ENCODE measurements at regions not wholly inside any gene's neighbourhood (a gene's known extent, or its start where the extent isn't known, plus 50 kb on each side); places are given as distances from the start of the nearest gene placed in this dataset.

DNA sequence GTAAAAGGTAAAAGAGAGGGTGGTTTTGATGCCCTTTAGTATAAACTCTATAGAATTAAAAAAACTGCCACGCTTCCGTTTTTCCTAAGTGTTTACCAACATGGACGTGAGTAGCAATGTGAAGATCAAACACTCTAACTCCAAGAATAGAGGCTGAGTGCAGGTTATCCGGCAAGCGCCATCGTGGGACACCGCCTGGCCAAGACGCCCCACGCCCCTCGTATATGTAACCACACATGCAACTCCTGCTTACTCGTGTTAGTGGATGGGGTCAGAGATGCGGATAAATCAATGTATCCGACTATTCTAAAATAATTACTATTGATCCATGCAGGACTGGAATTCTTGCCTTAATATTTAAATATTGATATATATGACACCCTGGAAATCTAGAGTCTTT, 741.3 kb downstream of the GALR1 start:
- Histone ChIP-seq H3K27ac (ENCODE audit: low read depth in 2 of 2, low read length in 1 of 2) (no peak overlapping the region), H3K4me3 (ENCODE audit: low read depth in 1 of 2, low read length in 2 of 2) (no peak overlapping the region), H3K9me3 (ENCODE audit: control insufficient read depth in 2 of 2, insufficient read depth in 1 of 2, low read depth in 1 of 2, low read length in 1 of 2) (peaks cover 0 to 2% of the 10 kb centered on the region in 2 donors), H3K36me3 (ENCODE audit: control insufficient read depth in 2 of 2, insufficient read depth in 2 of 2, low read length in 1 of 2) (no peaks in the 10 kb centered on the region), H3K4me1 (ENCODE audit: control insufficient read depth in 2 of 2, insufficient read depth in 2 of 2, low read length in 1 of 2) (no peaks in the 10 kb centered on the region), H3K27me3 (ENCODE audit: control insufficient read depth in 1 of 2, insufficient read depth in 2 of 2, low read length in 2 of 2) (no peaks in the 10 kb centered on the region)
- 90 to 95% methylated on average over 13 of the region's 13 CpGs for WGBS, 2 donors

DNA sequence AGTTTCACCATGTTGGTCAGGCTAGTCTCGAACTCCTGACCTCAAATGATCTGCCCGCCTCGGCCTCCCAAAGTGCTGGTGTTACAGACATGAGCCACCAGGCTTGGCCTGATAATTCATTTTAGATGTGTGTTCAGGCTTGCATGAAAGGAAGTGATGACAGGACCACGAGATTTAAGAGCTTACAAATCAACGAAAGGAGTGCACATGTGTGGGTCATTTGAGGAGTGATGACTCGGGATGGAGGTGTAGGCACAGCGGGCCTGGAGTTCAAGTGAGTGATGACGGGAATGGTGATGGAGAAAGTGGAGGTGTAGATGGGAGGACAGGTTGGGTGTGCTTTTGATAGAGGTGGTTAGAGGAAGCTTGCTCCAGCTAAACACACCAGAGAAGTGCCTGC, 742.4 kb downstream of the GALR1 start:
- H3K4me1 ChIP-seq (ENCODE audit: control insufficient read depth in 2 of 2, insufficient read depth in 2 of 2, low read length in 1 of 2) = no peaks in the 10 kb centered on the region
- H3K27ac ChIP-seq (ENCODE audit: low read depth in 2 of 2, low read length in 1 of 2) = no peak overlapping the region
- H3K9me3 ChIP-seq (ENCODE audit: control insufficient read depth in 2 of 2, insufficient read depth in 1 of 2, low read depth in 1 of 2, low read length in 1 of 2) = peaks cover 0 to 2% of the 10 kb centered on the region in 2 donors
- H3K36me3 ChIP-seq (ENCODE audit: control insufficient read depth in 2 of 2, insufficient read depth in 2 of 2, low read length in 1 of 2) = no peaks in the 10 kb centered on the region
- 85 to 86% methylated on average over 8 of the region's 8 CpGs for WGBS, 2 donors
- no peak overlapping the region for H3K4me3 ChIP-seq (ENCODE audit: low read depth in 1 of 2, low read length in 2 of 2)
- no peaks in the 10 kb centered on the region for H3K27me3 ChIP-seq (ENCODE audit: control insufficient read depth in 1 of 2, insufficient read depth in 2 of 2, low read length in 2 of 2)

DNA sequence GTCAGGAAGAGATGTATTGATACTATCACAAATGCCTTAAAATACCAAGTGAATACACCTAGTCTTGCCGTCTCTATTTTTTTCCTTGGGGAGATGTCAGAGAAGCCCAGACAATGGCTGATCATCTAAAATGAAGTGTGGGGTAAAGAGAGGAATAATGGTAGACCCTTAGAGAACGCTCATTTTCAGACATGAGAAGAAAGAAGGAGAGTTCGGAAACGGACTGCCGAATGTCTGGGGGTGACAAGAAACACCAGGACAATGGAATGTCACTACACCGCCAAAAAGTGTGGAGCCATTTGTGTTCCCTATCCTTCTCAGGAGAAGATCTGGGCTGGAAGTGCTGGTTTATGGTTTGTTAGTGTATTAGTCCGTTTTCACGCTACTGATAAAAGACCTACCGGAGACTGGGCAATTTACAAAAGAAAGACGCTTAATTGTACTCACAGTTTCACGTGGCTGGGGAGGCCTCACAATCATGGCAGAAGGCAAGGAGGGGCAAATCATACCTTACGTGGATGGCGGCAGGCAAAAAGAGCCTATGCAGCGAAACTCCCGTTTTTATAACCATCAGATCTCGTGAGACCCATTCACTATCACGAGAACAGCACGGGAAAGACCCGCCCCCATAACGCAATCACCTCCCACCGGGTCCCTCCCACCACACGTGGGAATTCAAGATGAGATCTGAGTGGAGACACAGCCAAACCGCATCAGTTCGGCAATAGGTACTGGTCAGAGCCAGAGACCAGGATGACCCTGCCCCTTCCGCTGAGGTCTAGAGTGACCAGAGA, 743.7 kb downstream of the GALR1 start:
- no peaks in the 10 kb centered on the region for H3K27me3 ChIP-seq (ENCODE audit: control insufficient read depth in 1 of 2, insufficient read depth in 2 of 2, low read length in 2 of 2)
- WGBS, 2 donors = 89 to 91% methylated on average over 24 to 25 of the region's 25 CpGs
- peaks cover 0 to 2% of the 10 kb centered on the region in 2 donors for H3K9me3 ChIP-seq (ENCODE audit: control insufficient read depth in 2 of 2, insufficient read depth in 1 of 2, low read depth in 1 of 2, low read length in 1 of 2)
- H3K27ac ChIP-seq (ENCODE audit: low read depth in 2 of 2, low read length in 1 of 2) = no peak overlapping the region
- H3K36me3 ChIP-seq (ENCODE audit: control insufficient read depth in 2 of 2, insufficient read depth in 2 of 2, low read length in 1 of 2) = no peaks in the 10 kb centered on the region
- no peak overlapping the region for H3K4me3 ChIP-seq (ENCODE audit: low read depth in 1 of 2, low read length in 2 of 2)
- H3K4me1 ChIP-seq (ENCODE audit: control insufficient read depth in 2 of 2, insufficient read depth in 2 of 2, low read length in 1 of 2) = no peaks in the 10 kb centered on the region

DNA sequence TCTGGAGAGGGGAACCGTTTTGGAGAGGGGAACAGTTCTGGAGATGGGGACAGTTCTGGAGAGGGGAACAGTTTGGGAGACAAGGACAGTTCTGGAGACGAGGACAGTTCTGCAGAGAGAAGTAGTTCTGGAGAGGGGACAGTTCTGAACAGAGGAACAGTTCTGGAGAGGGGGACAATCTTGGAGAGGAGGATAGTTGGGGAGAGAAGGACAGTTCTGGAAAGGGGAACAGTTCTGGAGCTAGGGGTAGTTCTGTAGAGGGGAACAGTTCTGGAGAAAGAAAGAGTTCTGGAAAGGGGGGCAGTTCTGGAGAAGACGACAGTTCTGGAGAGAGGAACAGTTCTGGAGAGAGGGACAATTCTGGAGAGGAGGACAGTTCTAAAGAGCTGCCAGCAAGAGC, 745.9 kb downstream of the GALR1 start:
- WGBS, 2 donors = 63 to 73% methylated on average over 3 of the region's 3 CpGs

DNA sequence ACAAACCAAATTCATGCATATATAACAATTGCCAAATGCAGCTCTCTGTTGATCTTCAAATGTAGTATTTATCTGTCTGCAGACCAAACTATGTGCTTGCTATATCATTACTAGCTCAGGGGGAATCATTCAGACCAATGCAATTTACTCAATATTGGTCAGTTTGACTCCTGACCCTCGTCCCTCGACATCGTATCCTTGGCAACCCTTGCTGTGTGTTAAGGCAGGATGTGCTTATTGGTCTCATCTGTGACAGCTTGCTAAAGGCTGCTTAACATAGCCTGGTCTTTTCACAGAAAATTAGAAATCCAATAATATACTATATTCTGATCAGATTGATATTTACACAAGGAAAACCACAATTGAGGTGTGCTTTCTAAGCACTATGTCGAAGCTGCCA, 747.1 kb downstream of the GALR1 start:
- H3K4me1 ChIP-seq (ENCODE audit: control insufficient read depth in 2 of 2, insufficient read depth in 2 of 2, low read length in 1 of 2) = no peaks in the 10 kb centered on the region
- no peak overlapping the region for H3K4me3 ChIP-seq (ENCODE audit: low read depth in 1 of 2, low read length in 2 of 2)
- H3K9me3 ChIP-seq (ENCODE audit: control insufficient read depth in 2 of 2, insufficient read depth in 1 of 2, low read depth in 1 of 2, low read length in 1 of 2) = peaks cover 0 to 2% of the 10 kb centered on the region in 2 donors
- H3K27me3 ChIP-seq (ENCODE audit: control insufficient read depth in 1 of 2, insufficient read depth in 2 of 2, low read length in 2 of 2) = no peaks in the 10 kb centered on the region
- H3K36me3 ChIP-seq (ENCODE audit: control insufficient read depth in 2 of 2, insufficient read depth in 2 of 2, low read length in 1 of 2) = no peaks in the 10 kb centered on the region
- 69 to 74% methylated on average over 4 of the region's 4 CpGs for WGBS, 2 donors
- H3K27ac ChIP-seq (ENCODE audit: low read depth in 2 of 2, low read length in 1 of 2) = no peak overlapping the region

More for the DNA sequence above, 745.9 kb downstream of the GALR1 start:
- no peaks in the 10 kb centered on the region for H3K36me3 ChIP-seq (ENCODE audit: control insufficient read depth in 2 of 2, insufficient read depth in 2 of 2, low read length in 1 of 2)
- H3K9me3 ChIP-seq (ENCODE audit: control insufficient read depth in 2 of 2, insufficient read depth in 1 of 2, low read depth in 1 of 2, low read length in 1 of 2) = peaks cover 0 to 2% of the 10 kb centered on the region in 2 donors
- H3K4me3 ChIP-seq (ENCODE audit: low read depth in 1 of 2, low read length in 2 of 2) = no peak overlapping the region
- no peaks in the 10 kb centered on the region for H3K4me1 ChIP-seq (ENCODE audit: control insufficient read depth in 2 of 2, insufficient read depth in 2 of 2, low read length in 1 of 2)
- no peak overlapping the region for H3K27ac ChIP-seq (ENCODE audit: low read depth in 2 of 2, low read length in 1 of 2)
- H3K27me3 ChIP-seq (ENCODE audit: control insufficient read depth in 1 of 2, insufficient read depth in 2 of 2, low read length in 2 of 2) = no peaks in the 10 kb centered on the region

DNA sequence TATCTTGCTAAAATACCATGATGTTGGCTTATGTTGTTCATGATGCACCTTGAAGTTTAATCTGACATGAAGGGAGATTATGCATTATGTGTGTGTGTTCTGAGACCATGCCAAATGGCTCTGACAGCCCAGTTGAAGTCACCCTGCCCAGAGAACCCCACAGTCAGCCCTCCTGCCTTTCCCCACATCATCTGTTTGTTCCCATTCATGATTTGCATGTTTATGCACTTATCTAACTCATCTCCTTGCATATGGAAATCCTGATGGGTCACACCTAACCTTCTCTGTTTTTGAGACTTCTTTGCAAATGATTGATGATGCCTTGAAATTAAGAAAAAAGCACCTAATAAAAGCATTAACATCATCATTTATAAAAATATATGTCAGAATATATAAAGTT, 752.2 kb downstream of the GALR1 start:
- Histone ChIP-seq H3K36me3 (ENCODE audit: control insufficient read depth in 2 of 2, insufficient read depth in 2 of 2, low read length in 1 of 2) (no peaks in the 10 kb centered on the region), H3K27ac (ENCODE audit: low read depth in 2 of 2, low read length in 1 of 2) (no peak overlapping the region), H3K4me1 (ENCODE audit: control insufficient read depth in 2 of 2, insufficient read depth in 2 of 2, low read length in 1 of 2) (no peaks in the 10 kb centered on the region), H3K4me3 (ENCODE audit: low read depth in 1 of 2, low read length in 2 of 2) (no peak overlapping the region), H3K9me3 (ENCODE audit: control insufficient read depth in 2 of 2, insufficient read depth in 1 of 2, low read depth in 1 of 2, low read length in 1 of 2) (no peaks in the 10 kb centered on the region), H3K27me3 (ENCODE audit: control insufficient read depth in 1 of 2, insufficient read depth in 2 of 2, low read length in 2 of 2) (peaks cover 0 to under 1% of the 10 kb centered on the region in 2 donors)

DNA sequence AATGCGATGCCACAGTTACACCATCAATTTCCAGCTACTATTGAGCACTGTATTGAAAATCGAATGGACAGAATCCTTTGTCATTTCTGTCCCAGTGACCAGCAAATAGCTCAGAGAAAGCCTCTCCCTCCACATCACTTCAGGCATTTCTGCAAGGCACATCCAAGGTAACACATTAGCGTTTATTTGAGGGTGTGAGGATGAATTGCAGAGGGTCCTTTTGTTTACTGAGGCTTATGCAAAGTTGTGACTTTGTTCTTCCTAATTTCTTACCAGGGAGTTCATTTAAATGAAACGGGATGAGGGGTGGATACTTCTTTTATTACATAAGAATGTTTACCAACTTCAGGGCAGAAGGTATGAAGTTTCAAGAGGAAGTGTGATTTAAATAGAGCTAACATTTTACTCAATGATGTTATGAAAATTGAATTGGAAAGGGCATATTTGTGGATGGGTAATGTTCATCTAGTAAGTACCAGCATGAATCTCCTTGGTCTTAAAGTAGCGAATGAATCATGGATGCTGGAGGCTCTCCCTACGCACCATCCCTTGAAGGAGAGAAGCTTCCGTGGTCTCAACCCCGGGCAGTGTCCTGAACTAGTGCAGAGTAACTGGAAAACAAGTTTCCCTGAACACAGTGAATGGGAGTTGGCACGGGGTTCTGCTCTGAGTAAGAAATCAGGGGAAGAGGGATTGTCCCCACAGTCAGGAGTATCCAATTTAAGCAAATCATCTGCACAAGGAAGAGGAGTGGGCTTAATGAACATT, 756.5 kb downstream of the GALR1 start:
- Histone ChIP-seq H3K27ac (ENCODE audit: low read depth in 2 of 2, low read length in 1 of 2) (no peak overlapping the region), H3K4me3 (ENCODE audit: low read depth in 1 of 2, low read length in 2 of 2) (peak overlapping the region in 1 of 2 donors; percentile 7), H3K36me3 (ENCODE audit: control insufficient read depth in 2 of 2, insufficient read depth in 2 of 2, low read length in 1 of 2) (no peaks in the 10 kb centered on the region), H3K27me3 (ENCODE audit: control insufficient read depth in 1 of 2, insufficient read depth in 2 of 2, low read length in 2 of 2) (peaks cover 0 to 3% of the 10 kb centered on the region in 2 donors), H3K9me3 (ENCODE audit: control insufficient read depth in 2 of 2, insufficient read depth in 1 of 2, low read depth in 1 of 2, low read length in 1 of 2) (peaks cover 0 to 7% of the 10 kb centered on the region in 2 donors), H3K4me1 (ENCODE audit: control insufficient read depth in 2 of 2, insufficient read depth in 2 of 2, low read length in 1 of 2) (no peaks in the 10 kb centered on the region)
- WGBS, 2 donors = 30 to 32% methylated on average over 9 of the region's 9 CpGs

DNA sequence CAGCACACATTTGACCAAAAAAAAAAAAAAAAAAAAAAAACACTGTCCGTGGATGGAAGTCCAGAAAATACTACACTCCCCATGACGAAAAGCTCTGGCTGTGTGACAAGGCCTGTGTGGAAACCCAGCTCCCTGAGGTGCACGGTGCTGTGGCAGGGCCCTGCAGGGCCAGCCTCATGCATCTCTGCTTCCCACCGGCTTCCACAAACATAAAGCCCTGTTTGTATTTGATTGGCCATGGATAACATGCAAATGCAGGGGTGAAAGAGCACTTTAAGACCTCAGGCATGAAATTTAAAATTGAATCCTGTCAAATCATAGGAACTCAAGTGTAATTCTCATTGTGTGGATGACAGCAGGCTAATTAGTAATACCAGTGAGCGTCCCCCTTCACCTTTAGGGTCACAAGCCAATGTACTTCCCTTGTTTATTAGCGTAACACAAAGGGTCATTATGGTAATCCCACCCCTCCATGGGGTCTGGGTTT, 757.2 kb downstream of the GALR1 start:
- Histone ChIP-seq H3K9me3 (ENCODE audit: control insufficient read depth in 2 of 2, insufficient read depth in 1 of 2, low read depth in 1 of 2, low read length in 1 of 2) (peaks cover 0 to 7% of the 10 kb centered on the region in 2 donors), H3K36me3 (ENCODE audit: control insufficient read depth in 2 of 2, insufficient read depth in 2 of 2, low read length in 1 of 2) (no peaks in the 10 kb centered on the region), H3K4me1 (ENCODE audit: control insufficient read depth in 2 of 2, insufficient read depth in 2 of 2, low read length in 1 of 2) (no peaks in the 10 kb centered on the region), H3K27ac (ENCODE audit: low read depth in 2 of 2, low read length in 1 of 2) (no peak overlapping the region), H3K4me3 (ENCODE audit: low read depth in 1 of 2, low read length in 2 of 2) (no peak overlapping the region), H3K27me3 (ENCODE audit: control insufficient read depth in 1 of 2, insufficient read depth in 2 of 2, low read length in 2 of 2) (peaks cover 0 to 3% of the 10 kb centered on the region in 2 donors)
- 29% methylated on average over 6 of the region's 6 CpGs for WGBS, 2 donors

DNA sequence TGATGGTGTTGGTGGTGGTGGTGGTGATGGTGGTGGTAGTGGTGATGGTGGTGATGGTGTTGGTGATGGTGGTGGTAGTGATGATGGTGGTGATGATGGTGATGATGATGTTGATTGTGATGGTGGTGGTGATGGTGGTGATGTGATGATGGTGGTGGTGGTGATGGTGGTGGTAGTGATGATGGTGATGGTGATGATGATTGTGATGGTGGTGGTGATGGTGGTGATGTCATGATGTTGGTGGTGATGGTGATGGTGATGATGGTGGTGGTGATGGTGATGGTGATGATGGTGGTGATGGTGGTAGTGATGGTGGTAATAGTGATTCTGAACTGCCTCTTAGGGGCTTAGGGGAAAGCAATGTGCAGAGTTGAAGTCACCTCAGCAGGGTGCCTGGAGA, 760.7 kb downstream of the GALR1 start:
- Histone ChIP-seq H3K27ac (ENCODE audit: low read depth in 2 of 2, low read length in 1 of 2) (no peak overlapping the region), H3K4me3 (ENCODE audit: low read depth in 1 of 2, low read length in 2 of 2) (no peak overlapping the region), H3K9me3 (ENCODE audit: control insufficient read depth in 2 of 2, insufficient read depth in 1 of 2, low read depth in 1 of 2, low read length in 1 of 2) (peaks cover 0 to 7% of the 10 kb centered on the region in 2 donors), H3K4me1 (ENCODE audit: control insufficient read depth in 2 of 2, insufficient read depth in 2 of 2, low read length in 1 of 2) (no peaks in the 10 kb centered on the region), H3K27me3 (ENCODE audit: control insufficient read depth in 1 of 2, insufficient read depth in 2 of 2, low read length in 2 of 2) (peaks cover 0 to 3% of the 10 kb centered on the region in 2 donors), H3K36me3 (ENCODE audit: control insufficient read depth in 2 of 2, insufficient read depth in 2 of 2, low read length in 1 of 2) (no peaks in the 10 kb centered on the region)
